GM12892 (cell line): ENCODE measurements at regions not wholly inside any gene's neighbourhood (a gene's known extent, or its start where the extent isn't known, plus 50 kb on each side); places are given as distances from the start of the nearest gene placed in this dataset.

Experiments used
- POLR2A ChIP-seq: IDR thresholded peaks from 2 replicates; pipeline ENCODE4 v1.6.1; 2011; ENCODE audit warnings: low read depth, low read length, control low read depth
- POLR2AphosphoS5 ChIP-seq: IDR thresholded peaks from 2 replicates; pipeline ENCODE4 v1.6.1; 2011; ENCODE audit warnings: low read depth, low read length, control low read depth
- TAF1 ChIP-seq: IDR thresholded peaks from 2 replicates; pipeline ENCODE4 v1.6.1; 2011; ENCODE audit warnings: low read depth, mild to moderate bottlenecking, control low read depth, low read length, borderline replicate concordance

- TF ChIP-seq TAF1 (no peak), POLR2A (no peak), POLR2AphosphoS5 (no peak)
These were observed 603.9 kb upstream of the B3GAT1 start for GRCh38 chr11:135015966-135016365.
